GM12878 (cell line): ENCODE measurements at regions not wholly inside any gene's neighbourhood (a gene's known extent, or its start where the extent isn't known, plus 50 kb on each side); places are given as distances from the start of the nearest gene placed in this dataset.

Source experiments
- ATAC-seq: fragments of 200-7000 bp; cut with Tn5 transposase; 3 replicates; pipeline ENCODE4 v1.9.1; 2020; ENCODE audit warnings: mild to moderate bottlenecking, moderate library complexity
- BruUV-seq: library from RNA; stranded (reverse); fragments of 400-500 nt; replicated peaks from 2 replicates; lab custom pipeline; 2021; lab: Mats Ljungman, UMichigan
- CTCF ChIA-PET: fragments of 300-600 bp; sonication (Branson Sonifier 250); formaldehyde crosslinking; extraction: SDS; loops from one replicate; lab custom pipeline; 2021; ENCODE audit warnings: inconsistent platforms; lab: Yijun Ruan, JAX
- POLR2A ChIA-PET: fragments of 350-600 bp; formaldehyde crosslinking; extraction: SDS; loops from one replicate; lab custom pipeline; 2021; ENCODE audit warnings: inconsistent platforms; lab: Charles Lee
- RAD21 ChIA-PET: fragments of 300-600 bp; sonication (Branson Sonifier 250); formaldehyde crosslinking; loops from one replicate; lab custom pipeline; 2023; ENCODE audit warnings: antibody characterized with exemption; ENCODE audit not compliant: unreplicated experiment; lab: Charles Lee
- SMC1A ChIA-PET: fragments of 300-600 bp; sonication (Branson Sonifier 250); formaldehyde crosslinking; loops from one replicate; lab custom pipeline; 2023; ENCODE audit not compliant: unreplicated experiment, uncharacterized antibody; lab: Charles Lee
- DNase-seq: peaks from one replicate; pipeline ENCODE4 v3.0.0-alpha.2; 2011; ENCODE audit warnings: low read depth, low spot score
- FAIRE-seq: peaks from 3 replicates; lab custom pipeline; 2011; peaks lifted over from hg19 to GRCh38; lab: Jason Lieb, UNC
- H2AFZ ChIP-seq: 2 replicates; pipeline ENCODE4 v1.6.0; 2011; ENCODE audit warnings: low read depth, low read length, control low read depth; ENCODE audit not compliant: control insufficient read depth
- H3K27ac ChIP-seq: 2 replicates; pipeline ENCODE4 v1.5.1; 2011; ENCODE audit warnings: control low read depth; ENCODE audit not compliant: control insufficient read depth, insufficient read depth
- H3K27me3 ChIP-seq, 2 experiments: replicated peaks in 1 of 2; 2 replicates each; pipeline versions ENCODE4 v1.6.0 to v1.6.1; 2011; ENCODE audit warnings: low read length in 1 of 2; ENCODE audit not compliant: control insufficient read depth in 2 of 2, insufficient read depth in 2 of 2
- H3K36me3 ChIP-seq, 2 experiments: 2 replicates each; pipeline ENCODE4 v1.5.1; 2011; ENCODE audit warnings: low read length in 1 of 2; ENCODE audit not compliant: control insufficient read depth in 2 of 2, insufficient read depth in 2 of 2
- H3K4me1 ChIP-seq: 2 replicates; pipeline ENCODE4 v1.6.1; 2011; ENCODE audit warnings: mild to moderate bottlenecking, low read length, moderate library complexity, mixed read lengths; ENCODE audit not compliant: control insufficient read depth, insufficient read depth
- H3K4me2 ChIP-seq: 2 replicates; pipeline ENCODE4 v1.6.0; 2011; ENCODE audit warnings: control low read depth; ENCODE audit not compliant: control insufficient read depth, insufficient read depth
- H3K4me3 ChIP-seq: fragments of 200-600 bp; sonication (generic); 2 replicates; pipeline ENCODE4 v1.5.1; 2016
- H3K79me2 ChIP-seq: 2 replicates; pipeline ENCODE4 v1.6.0; 2011; ENCODE audit warnings: low read length; ENCODE audit not compliant: control insufficient read depth, insufficient read depth
- H3K9ac ChIP-seq: 2 replicates; pipeline ENCODE4 v1.8.0; 2011; ENCODE audit warnings: low read length, control low read depth, mixed read lengths; ENCODE audit not compliant: control insufficient read depth, insufficient read depth
- H3K9me3 ChIP-seq: replicated peaks from 3 replicates; pipeline ENCODE4 v1.5.1; 2011; ENCODE audit warnings: mild to moderate bottlenecking, low read length; ENCODE audit not compliant: control insufficient read depth, insufficient read depth
- H4K20me1 ChIP-seq: 2 replicates; pipeline ENCODE4 v1.6.0; 2011; ENCODE audit not compliant: control insufficient read depth, insufficient read depth
- BCL11A ChIP-seq: IDR thresholded peaks from 2 replicates; pipeline ENCODE4 v1.6.1; 2011; ENCODE audit warnings: low read depth, low read length
- CBX5 ChIP-seq: sonication (generic); IDR thresholded peaks from 2 replicates; pipeline ENCODE4 v1.6.1; 2016; ENCODE audit warnings: low read depth, moderate library complexity, mild to moderate bottlenecking, inconsistent platforms
- HDAC2 ChIP-seq: fragments of 200-600 bp; sonication (generic); IDR thresholded peaks from 2 replicates; pipeline ENCODE4 v1.6.1; 2017
- IRF4 ChIP-seq: IDR thresholded peaks from 2 replicates; pipeline ENCODE4 v1.6.1; 2011; ENCODE audit warnings: low read depth, low read length
- JUNB ChIP-seq: IDR thresholded peaks from 2 replicates; pipeline ENCODE4 v1.6.1; 2016; ENCODE audit warnings: antibody characterized with exemption, mild to moderate bottlenecking
- MTA3 ChIP-seq: IDR thresholded peaks from 2 replicates; pipeline ENCODE4 v1.6.1; 2012; ENCODE audit warnings: low read length, inconsistent platforms, borderline replicate concordance
- NFXL1 ChIP-seq: fragments of 450-650 bp; IDR thresholded peaks from 2 replicates; pipeline ENCODE4 v1.6.1; 2017; ENCODE audit warnings: antibody characterized with exemption, mild to moderate bottlenecking, borderline replicate concordance
- NR2C2 ChIP-seq: IDR thresholded peaks from 2 replicates; pipeline ENCODE4 v1.6.1; 2011; ENCODE audit warnings: borderline replicate concordance, low read depth; ENCODE audit not compliant: control insufficient read depth, insufficient read length
- SMARCA5 ChIP-seq: fragments of 450-650 bp; IDR thresholded peaks from 2 replicates; pipeline ENCODE4 v1.6.1; 2017; ENCODE audit warnings: mild to moderate bottlenecking
- ZNF24 ChIP-seq: fragments of 450-650 bp; IDR thresholded peaks from 2 replicates; pipeline ENCODE4 v1.6.1; 2017; ENCODE audit warnings: antibody characterized with exemption, mild to moderate bottlenecking
- ZNF274 ChIP-seq: IDR thresholded peaks from one replicate; pipeline ENCODE4 v1.8.0; 2011; ENCODE audit not compliant: insufficient read length, insufficient read depth
- ZNF622 ChIP-seq: fragments of 450-650 bp; IDR thresholded peaks from 2 replicates; pipeline ENCODE4 v1.6.1; 2017; ENCODE audit warnings: mild to moderate bottlenecking, inconsistent platforms
- WGBS: methylation state at CpG from one replicate; pipeline ENCODE4 v1.1.6; 2016; ENCODE audit warnings: low lambda C conversion rate; ENCODE audit not compliant: insufficient replicate concordance, insufficient coverage; ENCODE audit errors: missing lambda C conversion rate; 5-methylcytosine and 5-hydroxymethylcytosine counted together
- in situ Hi-C: fragments of 300-500 bp; cut with MboI; formaldehyde crosslinking; loops from 9 replicates; pipeline ENCODE4 v1.14.3; 2018; ENCODE audit warnings: mixed read lengths
- intact Hi-C: fragments of 100-400 bp; cut with micrococcal nuclease; formaldehyde crosslinking; loops from one replicate; pipeline ENCODE4 v1.14.2; 2022; ENCODE audit not compliant: unreplicated experiment
- TF ChIP-seq, protein P1 (sequence below): fragments of 450-650 bp; IDR thresholded peaks from 2 replicates; pipeline ENCODE4 v1.6.1; 2017; ENCODE audit warnings: mild to moderate bottlenecking
- TF ChIP-seq, protein P2 (sequence below): IDR thresholded peaks from 2 replicates; pipeline ENCODE4 v1.6.1; 2012; ENCODE audit warnings: improper control_type of control experiment, low read depth, low read length; ENCODE audit not compliant: insufficient replicate concordance
- TF ChIP-seq, protein P3 (sequence below): fragments of 450-650 bp; IDR thresholded peaks from 2 replicates; pipeline ENCODE4 v1.6.1; 2016; ENCODE audit warnings: mild to moderate bottlenecking, moderate library complexity, borderline replicate concordance

DNA sequence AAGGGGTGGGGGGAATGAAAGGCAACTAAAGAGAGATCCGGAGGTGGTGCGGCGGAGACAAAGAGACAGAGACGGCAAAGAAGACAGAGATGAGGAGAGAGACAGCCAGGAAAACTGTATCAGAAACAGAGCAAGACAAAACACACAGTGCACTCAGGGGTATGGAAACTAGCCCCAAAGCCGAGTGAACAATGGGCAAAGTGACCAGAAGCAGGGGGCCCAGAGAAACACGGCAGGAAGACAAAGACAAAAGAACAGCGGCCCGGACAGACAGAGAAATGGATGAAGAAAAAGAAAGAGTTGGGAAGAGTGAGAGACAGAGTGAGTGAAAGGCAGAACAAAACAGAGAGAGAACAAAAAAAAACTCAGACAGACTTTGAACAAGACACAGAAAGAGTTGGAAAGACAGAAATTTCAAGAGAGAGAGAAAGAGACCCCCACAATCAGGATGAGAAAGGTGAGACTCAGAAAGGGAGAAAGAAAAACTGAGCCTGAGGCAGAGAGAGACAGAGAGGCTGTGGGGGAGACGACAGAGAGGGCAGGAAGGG, 60.6 kb upstream of the PAX2 start:
- Histone ChIP-seq H2AFZ (no peak overlapping the region), H3K9ac (no peak overlapping the region), H3K4me2 (no peak overlapping the region), H3K4me3 (no peak overlapping the region), H3K27ac (no peak overlapping the region), H3K27me3 (peaks cover 15 to 16% of the 10 kb centered on the region in 2 experiments), H3K36me3 (no peaks in the 10 kb centered on the region), H3K79me2 (no peaks in the 10 kb centered on the region), H3K4me1 (no peaks in the 10 kb centered on the region), H3K9me3 (no peaks in the 10 kb centered on the region), H4K20me1 (no peaks in the 10 kb centered on the region; the same call in 1 of the 2 replicates)
- in situ Hi-C loops: no loop called here
- intact Hi-C loops: no loop called here
- POLR2A ChIA-PET: no interaction called here
- no TSS peak for BruUV-seq
- RAD21 ChIA-PET: interaction anchor here (0.7 kb wide), 1 partner anchor 201 kb away, joined by 3 read pairs; no protein-coding TSS in a partner anchor
- FAIRE-seq (no peak), DNase-seq (no peak), ATAC-seq (no peak)
- SMC1A ChIA-PET: no interaction called here
- CTCF ChIA-PET: no interaction called here
- WGBS: 12% methylated on average over 5 of the region's 9 CpGs
- TF ChIP-seq BCL11A: no peak
- TF ChIP-seq ZNF24: no peak
- no peak for TF ChIP-seq HDAC2
- no peak for TF ChIP-seq SMARCA5
- TF ChIP-seq CBX5: no peak
- TF ChIP-seq, protein P1, sequence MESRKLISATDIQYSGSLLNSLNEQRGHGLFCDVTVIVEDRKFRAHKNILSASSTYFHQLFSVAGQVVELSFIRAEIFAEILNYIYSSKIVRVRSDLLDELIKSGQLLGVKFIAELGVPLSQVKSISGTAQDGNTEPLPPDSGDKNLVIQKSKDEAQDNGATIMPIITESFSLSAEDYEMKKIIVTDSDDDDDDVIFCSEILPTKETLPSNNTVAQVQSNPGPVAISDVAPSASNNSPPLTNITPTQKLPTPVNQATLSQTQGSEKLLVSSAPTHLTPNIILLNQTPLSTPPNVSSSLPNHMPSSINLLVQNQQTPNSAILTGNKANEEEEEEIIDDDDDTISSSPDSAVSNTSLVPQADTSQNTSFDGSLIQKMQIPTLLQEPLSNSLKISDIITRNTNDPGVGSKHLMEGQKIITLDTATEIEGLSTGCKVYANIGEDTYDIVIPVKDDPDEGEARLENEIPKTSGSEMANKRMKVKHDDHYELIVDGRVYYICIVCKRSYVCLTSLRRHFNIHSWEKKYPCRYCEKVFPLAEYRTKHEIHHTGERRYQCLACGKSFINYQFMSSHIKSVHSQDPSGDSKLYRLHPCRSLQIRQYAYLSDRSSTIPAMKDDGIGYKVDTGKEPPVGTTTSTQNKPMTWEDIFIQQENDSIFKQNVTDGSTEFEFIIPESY: no peak
- TF ChIP-seq ZNF622: no peak
- TF ChIP-seq JUNB: no peak
- TF ChIP-seq ZNF274: no peak
- no peak for TF ChIP-seq IRF4
- no peak for TF ChIP-seq MTA3
- TF ChIP-seq, protein P2, sequence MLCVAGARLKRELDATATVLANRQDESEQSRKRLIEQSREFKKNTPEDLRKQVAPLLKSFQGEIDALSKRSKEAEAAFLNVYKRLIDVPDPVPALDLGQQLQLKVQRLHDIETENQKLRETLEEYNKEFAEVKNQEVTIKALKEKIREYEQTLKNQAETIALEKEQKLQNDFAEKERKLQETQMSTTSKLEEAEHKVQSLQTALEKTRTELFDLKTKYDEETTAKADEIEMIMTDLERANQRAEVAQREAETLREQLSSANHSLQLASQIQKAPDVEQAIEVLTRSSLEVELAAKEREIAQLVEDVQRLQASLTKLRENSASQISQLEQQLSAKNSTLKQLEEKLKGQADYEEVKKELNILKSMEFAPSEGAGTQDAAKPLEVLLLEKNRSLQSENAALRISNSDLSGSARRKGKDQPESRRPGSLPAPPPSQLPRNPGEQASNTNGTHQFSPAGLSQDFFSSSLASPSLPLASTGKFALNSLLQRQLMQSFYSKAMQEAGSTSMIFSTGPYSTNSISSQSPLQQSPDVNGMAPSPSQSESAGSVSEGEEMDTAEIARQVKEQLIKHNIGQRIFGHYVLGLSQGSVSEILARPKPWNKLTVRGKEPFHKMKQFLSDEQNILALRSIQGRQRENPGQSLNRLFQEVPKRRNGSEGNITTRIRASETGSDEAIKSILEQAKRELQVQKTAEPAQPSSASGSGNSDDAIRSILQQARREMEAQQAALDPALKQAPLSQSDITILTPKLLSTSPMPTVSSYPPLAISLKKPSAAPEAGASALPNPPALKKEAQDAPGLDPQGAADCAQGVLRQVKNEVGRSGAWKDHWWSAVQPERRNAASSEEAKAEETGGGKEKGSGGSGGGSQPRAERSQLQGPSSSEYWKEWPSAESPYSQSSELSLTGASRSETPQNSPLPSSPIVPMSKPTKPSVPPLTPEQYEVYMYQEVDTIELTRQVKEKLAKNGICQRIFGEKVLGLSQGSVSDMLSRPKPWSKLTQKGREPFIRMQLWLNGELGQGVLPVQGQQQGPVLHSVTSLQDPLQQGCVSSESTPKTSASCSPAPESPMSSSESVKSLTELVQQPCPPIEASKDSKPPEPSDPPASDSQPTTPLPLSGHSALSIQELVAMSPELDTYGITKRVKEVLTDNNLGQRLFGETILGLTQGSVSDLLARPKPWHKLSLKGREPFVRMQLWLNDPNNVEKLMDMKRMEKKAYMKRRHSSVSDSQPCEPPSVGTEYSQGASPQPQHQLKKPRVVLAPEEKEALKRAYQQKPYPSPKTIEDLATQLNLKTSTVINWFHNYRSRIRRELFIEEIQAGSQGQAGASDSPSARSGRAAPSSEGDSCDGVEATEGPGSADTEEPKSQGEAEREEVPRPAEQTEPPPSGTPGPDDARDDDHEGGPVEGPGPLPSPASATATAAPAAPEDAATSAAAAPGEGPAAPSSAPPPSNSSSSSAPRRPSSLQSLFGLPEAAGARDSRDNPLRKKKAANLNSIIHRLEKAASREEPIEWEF: no peak
- TF ChIP-seq, protein P3, sequence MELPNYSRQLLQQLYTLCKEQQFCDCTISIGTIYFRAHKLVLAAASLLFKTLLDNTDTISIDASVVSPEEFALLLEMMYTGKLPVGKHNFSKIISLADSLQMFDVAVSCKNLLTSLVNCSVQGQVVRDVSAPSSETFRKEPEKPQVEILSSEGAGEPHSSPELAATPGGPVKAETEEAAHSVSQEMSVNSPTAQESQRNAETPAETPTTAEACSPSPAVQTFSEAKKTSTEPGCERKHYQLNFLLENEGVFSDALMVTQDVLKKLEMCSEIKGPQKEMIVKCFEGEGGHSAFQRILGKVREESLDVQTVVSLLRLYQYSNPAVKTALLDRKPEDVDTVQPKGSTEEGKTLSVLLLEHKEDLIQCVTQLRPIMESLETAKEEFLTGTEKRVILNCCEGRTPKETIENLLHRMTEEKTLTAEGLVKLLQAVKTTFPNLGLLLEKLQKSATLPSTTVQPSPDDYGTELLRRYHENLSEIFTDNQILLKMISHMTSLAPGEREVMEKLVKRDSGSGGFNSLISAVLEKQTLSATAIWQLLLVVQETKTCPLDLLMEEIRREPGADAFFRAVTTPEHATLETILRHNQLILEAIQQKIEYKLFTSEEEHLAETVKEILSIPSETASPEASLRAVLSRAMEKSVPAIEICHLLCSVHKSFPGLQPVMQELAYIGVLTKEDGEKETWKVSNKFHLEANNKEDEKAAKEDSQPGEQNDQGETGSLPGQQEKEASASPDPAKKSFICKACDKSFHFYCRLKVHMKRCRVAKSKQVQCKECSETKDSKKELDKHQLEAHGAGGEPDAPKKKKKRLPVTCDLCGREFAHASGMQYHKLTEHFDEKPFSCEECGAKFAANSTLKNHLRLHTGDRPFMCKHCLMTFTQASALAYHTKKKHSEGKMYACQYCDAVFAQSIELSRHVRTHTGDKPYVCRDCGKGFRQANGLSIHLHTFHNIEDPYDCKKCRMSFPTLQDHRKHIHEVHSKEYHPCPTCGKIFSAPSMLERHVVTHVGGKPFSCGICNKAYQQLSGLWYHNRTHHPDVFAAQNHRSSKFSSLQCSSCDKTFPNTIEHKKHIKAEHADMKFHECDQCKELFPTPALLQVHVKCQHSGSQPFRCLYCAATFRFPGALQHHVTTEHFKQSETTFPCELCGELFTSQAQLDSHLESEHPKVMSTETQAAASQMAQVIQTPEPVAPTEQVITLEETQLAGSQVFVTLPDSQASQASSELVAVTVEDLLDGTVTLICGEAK: no peak
- no peak for TF ChIP-seq NR2C2
- TF ChIP-seq NFXL1: no peak
